Esophagus squamous epithelium (tissue), 4 donors: ENCODE measurements at regions not wholly inside any gene's neighbourhood (a gene's known extent, or its start where the extent isn't known, plus 50 kb on each side); places are given as distances from the start of the nearest gene placed in this dataset.

ENCODE experiments used
- CTCF ChIP-seq, 6 experiments: fragments of 450-650 bp in 4 of 6; fragments of 200-600 bp in 2 of 6; sonication (generic) in 2 of 6; IDR thresholded peaks; one replicate each; pipeline ENCODE4 v1.5.1; 2016 to 2019; ENCODE audit warnings: antibody characterized with exemption in 6 of 6, mild to moderate bottlenecking in 4 of 6, moderate library complexity in 4 of 6
- POLR2A ChIP-seq, 4 donors: fragments of 450-650 bp; IDR thresholded peaks; one replicate each; pipeline ENCODE4 v1.6.1; 2017; ENCODE audit warnings: antibody characterized with exemption in 4 of 4, mild to moderate bottlenecking in 4 of 4, moderate library complexity in 3 of 4

- TF ChIP-seq CTCF (IDR thresholded peaks at IDR 0.05) (no peak), POLR2A (IDR thresholded peaks at IDR 0.05) (no peak)
Observed at GRCh38 chr11:134785059-134785458, 373.0 kb upstream of the B3GAT1 start.
